Omental fat pad (tissue), 3 donors: ENCODE measurements at regions not wholly inside any gene's neighbourhood (a gene's known extent, or its start where the extent isn't known, plus 50 kb on each side); places are given as distances from the start of the nearest gene placed in this dataset.

Experiments
- ATAC-seq: fragments of 150-250 bp; one replicate; pipeline ENCODE4 v1.9.1; 2016; ENCODE audit warnings: mild to moderate bottlenecking, moderate library complexity; ENCODE audit not compliant: low FRiP score
- DNase-seq: peaks from one replicate; pipeline ENCODE4 v3.0.0-alpha.2; 2019; ENCODE audit warnings: low spot score
- TF ChIP-seq, protein P1 (sequence below), 3 donors: fragments of 450-650 bp; IDR thresholded peaks; one replicate each; pipeline ENCODE4 v1.5.1; 2016 to 2017; ENCODE audit warnings: antibody characterized with exemption in 3 of 3, mild to moderate bottlenecking in 3 of 3, moderate library complexity in 2 of 3

DNA sequence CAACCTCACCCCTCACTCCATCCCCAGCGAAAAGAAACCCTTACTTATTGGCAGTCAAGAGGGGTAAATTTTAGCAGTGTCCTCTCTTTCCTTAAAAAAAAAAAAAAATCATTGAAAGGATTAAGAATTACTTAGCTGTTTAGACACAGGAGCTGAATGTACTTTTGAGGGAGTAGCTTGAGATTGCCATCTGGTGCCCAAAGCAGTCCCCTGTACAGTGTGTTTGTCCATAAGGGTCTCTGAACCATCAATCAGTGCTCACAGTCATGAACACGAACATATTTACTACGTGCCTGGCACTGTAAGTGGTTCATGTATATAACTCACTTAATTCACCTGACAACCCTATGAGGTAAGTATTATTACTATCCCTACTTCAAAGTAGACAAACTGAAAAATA, 463.5 kb downstream of the RAP2B start:
- TF ChIP-seq, protein P1, sequence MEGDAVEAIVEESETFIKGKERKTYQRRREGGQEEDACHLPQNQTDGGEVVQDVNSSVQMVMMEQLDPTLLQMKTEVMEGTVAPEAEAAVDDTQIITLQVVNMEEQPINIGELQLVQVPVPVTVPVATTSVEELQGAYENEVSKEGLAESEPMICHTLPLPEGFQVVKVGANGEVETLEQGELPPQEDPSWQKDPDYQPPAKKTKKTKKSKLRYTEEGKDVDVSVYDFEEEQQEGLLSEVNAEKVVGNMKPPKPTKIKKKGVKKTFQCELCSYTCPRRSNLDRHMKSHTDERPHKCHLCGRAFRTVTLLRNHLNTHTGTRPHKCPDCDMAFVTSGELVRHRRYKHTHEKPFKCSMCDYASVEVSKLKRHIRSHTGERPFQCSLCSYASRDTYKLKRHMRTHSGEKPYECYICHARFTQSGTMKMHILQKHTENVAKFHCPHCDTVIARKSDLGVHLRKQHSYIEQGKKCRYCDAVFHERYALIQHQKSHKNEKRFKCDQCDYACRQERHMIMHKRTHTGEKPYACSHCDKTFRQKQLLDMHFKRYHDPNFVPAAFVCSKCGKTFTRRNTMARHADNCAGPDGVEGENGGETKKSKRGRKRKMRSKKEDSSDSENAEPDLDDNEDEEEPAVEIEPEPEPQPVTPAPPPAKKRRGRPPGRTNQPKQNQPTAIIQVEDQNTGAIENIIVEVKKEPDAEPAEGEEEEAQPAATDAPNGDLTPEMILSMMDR (IDR thresholded peaks at IDR 0.05) = no peak

GRCh38 chr3:153626158-153626557, 464.1 kb downstream of the RAP2B start:
- no peak for DNase-seq
- ATAC-seq = no peak
- TF ChIP-seq, protein P1 (IDR thresholded peaks at IDR 0.05) = no peak

More for the DNA sequence above, 463.5 kb downstream of the RAP2B start:
- no peak for ATAC-seq
- DNase-seq = no peak

- TF ChIP-seq, protein P1 (IDR thresholded peaks at IDR 0.05) = no peak
- ATAC-seq (no peak), DNase-seq (no peak)
Observed at GRCh38 chr3:153628591-153628990, 466.6 kb downstream of the RAP2B start.

- TF ChIP-seq, protein P1 (IDR thresholded peaks at IDR 0.05) = no peak
- DNase-seq = no peak
- ATAC-seq = no peak
Observed at GRCh38 chr3:153629148-153629547, 467.1 kb downstream of the RAP2B start.

GRCh38 chr3:153631102-153631501, 469.1 kb downstream of the RAP2B start:
- DNase-seq = no peak
- TF ChIP-seq, protein P1 (IDR thresholded peaks at IDR 0.05) = no peak
- no peak for ATAC-seq

DNA sequence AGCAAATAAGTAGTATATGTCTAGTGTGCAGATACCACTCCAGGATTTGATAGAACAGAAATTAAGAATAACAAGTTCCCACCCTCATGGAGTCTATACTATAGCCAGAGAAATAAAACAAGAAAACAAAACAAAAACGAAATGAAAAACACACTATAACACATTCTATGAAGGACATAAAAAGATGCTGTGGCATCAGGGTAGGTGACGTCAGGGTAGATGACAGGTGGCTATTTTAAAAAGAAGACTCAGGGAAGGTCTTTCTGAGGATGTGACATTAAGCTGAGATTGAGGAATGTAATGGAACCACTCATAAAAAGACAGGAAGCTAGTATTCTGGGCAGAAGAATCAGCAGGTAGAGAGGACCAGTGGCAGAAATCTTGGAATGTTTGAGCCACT, 469.6 kb downstream of the RAP2B start:
- no peak for DNase-seq
- TF ChIP-seq, protein P1 (IDR thresholded peaks at IDR 0.05) = no peak
- no peak for ATAC-seq

DNA sequence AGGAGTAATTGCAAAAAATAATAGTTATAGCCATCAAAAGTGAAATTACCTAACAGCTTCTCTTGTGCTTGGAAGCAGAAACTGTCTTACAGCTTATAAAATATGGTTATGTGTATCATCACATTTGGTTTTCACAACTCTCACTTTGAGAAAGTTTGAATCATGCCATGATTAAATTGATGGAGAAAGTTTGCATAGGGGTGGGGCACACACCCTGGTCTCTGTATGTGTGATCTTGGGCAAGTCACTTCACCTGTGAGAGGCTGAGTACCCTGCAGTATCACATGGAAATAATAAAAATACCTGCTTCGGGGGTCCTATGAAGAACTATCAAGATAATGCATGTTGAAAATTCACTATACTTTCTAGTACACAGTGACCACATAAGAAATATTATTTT, 471.4 kb downstream of the RAP2B start:
- ATAC-seq = no peak
- DNase-seq = no peak
- TF ChIP-seq, protein P1 (IDR thresholded peaks at IDR 0.05) = no peak
